HL-60 (cell line): ENCODE measurements at regions not wholly inside any gene's neighbourhood (a gene's known extent, or its start where the extent isn't known, plus 50 kb on each side); places are given as distances from the start of the nearest gene placed in this dataset.

Experiments used
- DNase-seq, 2 experiments: peaks; one replicate each; pipeline ENCODE4 v3.0.0-alpha.2; 2010 to 2020; ENCODE audit warnings: low read depth in 1 of 2, low spot score in 1 of 2
- H3K27ac ChIP-seq: fragments of 250-450 bp; sonication (Bioruptor Pico); replicated peaks from 2 replicates; pipeline ENCODE4 v1.5.1; 2020; ENCODE audit warnings: mild to moderate bottlenecking, moderate library complexity
- H3K27me3 ChIP-seq: fragments of 250-450 bp; sonication (Bioruptor Pico); 2 replicates; pipeline ENCODE4 v1.5.1; 2021; ENCODE audit warnings: mild to moderate bottlenecking, moderate library complexity; ENCODE audit not compliant: insufficient read depth, poor library complexity, severe bottlenecking
- H3K4me3 ChIP-seq: replicated peaks from 2 replicates; pipeline ENCODE4 v1.5.1; 2011; ENCODE audit warnings: mild to moderate bottlenecking, control low read depth, low read length; ENCODE audit not compliant: insufficient read depth
- GABPA ChIP-seq: IDR thresholded peaks from 2 replicates; pipeline ENCODE4 v1.6.1; 2012; ENCODE audit warnings: low read depth
- POLR2AphosphoS5 ChIP-seq: IDR thresholded peaks from 2 replicates; pipeline ENCODE4 v1.6.1; 2012; ENCODE audit warnings: low read depth
- SPI1 ChIP-seq: IDR thresholded peaks from 2 replicates; pipeline ENCODE4 v1.6.1; 2012; ENCODE audit warnings: low read depth, mild to moderate bottlenecking, borderline replicate concordance
- TF ChIP-seq, protein P1 (sequence below): IDR thresholded peaks from one replicate; pipeline ENCODE4 v1.5.1; 2011; ENCODE audit warnings: low read length, control low read depth, inconsistent platforms; ENCODE audit not compliant: insufficient read depth
- TF ChIP-seq, protein P2 (sequence below): IDR thresholded peaks from 2 replicates; pipeline ENCODE4 v1.6.1; 2012; ENCODE audit warnings: low read depth; ENCODE audit not compliant: insufficient replicate concordance

DNA sequence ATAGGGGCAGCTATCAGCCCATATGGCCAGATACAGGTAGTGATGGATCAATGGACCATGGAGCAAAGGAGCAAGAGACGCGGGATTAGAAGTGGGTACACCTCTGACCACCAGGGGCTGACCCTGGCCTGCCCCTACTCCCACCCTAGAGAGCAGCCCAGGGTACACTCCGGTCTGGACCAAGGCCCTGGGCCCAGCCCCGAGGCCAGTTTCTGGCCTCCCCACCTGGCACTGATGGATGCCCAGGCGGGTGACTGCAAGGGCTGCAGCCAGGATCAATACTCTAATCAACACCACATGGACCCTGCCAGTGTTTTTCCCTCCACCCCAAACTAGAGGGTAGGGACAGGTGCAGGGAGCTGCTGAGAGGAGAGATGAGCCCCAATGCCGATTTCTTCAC, 74.1 kb upstream of the NECTIN1 start:
- DNase-seq: no peak
- H3K27me3 ChIP-seq: no peaks in the 10 kb centered on the region
- H3K27ac ChIP-seq: no peak overlapping the region

DNA sequence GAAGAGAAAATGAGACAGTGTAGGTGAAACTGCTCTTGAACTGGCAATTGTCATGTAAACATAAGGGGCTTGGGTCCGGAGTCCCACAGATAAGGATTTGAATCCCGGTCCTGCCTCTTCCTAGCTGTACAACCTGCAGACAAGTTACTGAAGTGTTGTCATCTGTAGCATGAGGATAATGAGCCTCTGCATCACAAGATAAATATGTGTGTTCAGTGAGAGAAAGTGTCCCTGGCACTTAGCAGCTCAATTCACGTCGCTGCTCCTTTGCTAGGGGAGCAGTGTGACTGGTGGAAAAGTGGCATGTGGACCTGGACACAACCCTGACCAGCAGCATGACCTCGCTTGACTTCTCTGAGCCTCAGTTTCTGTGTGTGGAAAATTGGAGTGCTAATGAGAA, 73.7 kb upstream of the NECTIN1 start:
- TF ChIP-seq, protein P1, sequence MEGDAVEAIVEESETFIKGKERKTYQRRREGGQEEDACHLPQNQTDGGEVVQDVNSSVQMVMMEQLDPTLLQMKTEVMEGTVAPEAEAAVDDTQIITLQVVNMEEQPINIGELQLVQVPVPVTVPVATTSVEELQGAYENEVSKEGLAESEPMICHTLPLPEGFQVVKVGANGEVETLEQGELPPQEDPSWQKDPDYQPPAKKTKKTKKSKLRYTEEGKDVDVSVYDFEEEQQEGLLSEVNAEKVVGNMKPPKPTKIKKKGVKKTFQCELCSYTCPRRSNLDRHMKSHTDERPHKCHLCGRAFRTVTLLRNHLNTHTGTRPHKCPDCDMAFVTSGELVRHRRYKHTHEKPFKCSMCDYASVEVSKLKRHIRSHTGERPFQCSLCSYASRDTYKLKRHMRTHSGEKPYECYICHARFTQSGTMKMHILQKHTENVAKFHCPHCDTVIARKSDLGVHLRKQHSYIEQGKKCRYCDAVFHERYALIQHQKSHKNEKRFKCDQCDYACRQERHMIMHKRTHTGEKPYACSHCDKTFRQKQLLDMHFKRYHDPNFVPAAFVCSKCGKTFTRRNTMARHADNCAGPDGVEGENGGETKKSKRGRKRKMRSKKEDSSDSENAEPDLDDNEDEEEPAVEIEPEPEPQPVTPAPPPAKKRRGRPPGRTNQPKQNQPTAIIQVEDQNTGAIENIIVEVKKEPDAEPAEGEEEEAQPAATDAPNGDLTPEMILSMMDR: no peak
- TF ChIP-seq, protein P2, sequence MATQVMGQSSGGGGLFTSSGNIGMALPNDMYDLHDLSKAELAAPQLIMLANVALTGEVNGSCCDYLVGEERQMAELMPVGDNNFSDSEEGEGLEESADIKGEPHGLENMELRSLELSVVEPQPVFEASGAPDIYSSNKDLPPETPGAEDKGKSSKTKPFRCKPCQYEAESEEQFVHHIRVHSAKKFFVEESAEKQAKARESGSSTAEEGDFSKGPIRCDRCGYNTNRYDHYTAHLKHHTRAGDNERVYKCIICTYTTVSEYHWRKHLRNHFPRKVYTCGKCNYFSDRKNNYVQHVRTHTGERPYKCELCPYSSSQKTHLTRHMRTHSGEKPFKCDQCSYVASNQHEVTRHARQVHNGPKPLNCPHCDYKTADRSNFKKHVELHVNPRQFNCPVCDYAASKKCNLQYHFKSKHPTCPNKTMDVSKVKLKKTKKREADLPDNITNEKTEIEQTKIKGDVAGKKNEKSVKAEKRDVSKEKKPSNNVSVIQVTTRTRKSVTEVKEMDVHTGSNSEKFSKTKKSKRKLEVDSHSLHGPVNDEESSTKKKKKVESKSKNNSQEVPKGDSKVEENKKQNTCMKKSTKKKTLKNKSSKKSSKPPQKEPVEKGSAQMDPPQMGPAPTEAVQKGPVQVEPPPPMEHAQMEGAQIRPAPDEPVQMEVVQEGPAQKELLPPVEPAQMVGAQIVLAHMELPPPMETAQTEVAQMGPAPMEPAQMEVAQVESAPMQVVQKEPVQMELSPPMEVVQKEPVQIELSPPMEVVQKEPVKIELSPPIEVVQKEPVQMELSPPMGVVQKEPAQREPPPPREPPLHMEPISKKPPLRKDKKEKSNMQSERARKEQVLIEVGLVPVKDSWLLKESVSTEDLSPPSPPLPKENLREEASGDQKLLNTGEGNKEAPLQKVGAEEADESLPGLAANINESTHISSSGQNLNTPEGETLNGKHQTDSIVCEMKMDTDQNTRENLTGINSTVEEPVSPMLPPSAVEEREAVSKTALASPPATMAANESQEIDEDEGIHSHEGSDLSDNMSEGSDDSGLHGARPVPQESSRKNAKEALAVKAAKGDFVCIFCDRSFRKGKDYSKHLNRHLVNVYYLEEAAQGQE: no peak
- no peak for TF ChIP-seq POLR2AphosphoS5
- TF ChIP-seq GABPA: no peak
- no peak for TF ChIP-seq SPI1
- no peak overlapping the region for H3K27ac ChIP-seq
- no peak for DNase-seq
- H3K4me3 ChIP-seq: no peak overlapping the region
- no peaks in the 10 kb centered on the region for H3K27me3 ChIP-seq

More for the DNA sequence above, 74.1 kb upstream of the NECTIN1 start:
- TF ChIP-seq SPI1 (no peak), GABPA (no peak), POLR2AphosphoS5 (no peak)
- TF ChIP-seq, protein P1: no peak
- TF ChIP-seq, protein P2: no peak
- no peak overlapping the region for H3K4me3 ChIP-seq

DNA sequence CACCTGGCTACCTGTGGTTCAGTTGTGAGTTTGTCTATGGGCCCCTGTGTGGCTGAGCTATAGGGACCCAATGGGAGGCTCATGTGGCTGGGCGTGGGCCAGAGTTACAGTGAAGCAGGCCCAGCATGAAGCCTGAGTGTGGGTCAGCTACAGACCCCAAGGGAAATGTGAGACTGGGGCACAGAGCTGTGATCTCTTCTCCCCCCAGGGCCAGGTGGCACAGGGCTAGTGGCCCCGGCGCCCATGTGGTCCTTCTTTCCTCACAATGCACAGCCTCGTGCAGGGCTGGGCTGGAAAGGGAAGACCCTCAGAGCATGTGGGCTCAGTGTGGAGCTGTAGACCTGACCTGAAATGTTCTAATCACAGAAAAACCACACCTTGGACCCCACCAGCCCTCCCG, 71.6 kb upstream of the NECTIN1 start:
- H3K4me3 ChIP-seq: no peak overlapping the region
- TF ChIP-seq GABPA (no peak), SPI1 (no peak), POLR2AphosphoS5 (no peak)
- TF ChIP-seq, protein P2: no peak
- TF ChIP-seq, protein P1: no peak
- no peak for DNase-seq
- no peak overlapping the region for H3K27ac ChIP-seq
- H3K27me3 ChIP-seq: no peaks in the 10 kb centered on the region
